Vagina (tissue), 2 donors: ENCODE measurements at regions not wholly inside any gene's neighbourhood (a gene's known extent, or its start where the extent isn't known, plus 50 kb on each side); places are given as distances from the start of the nearest gene placed in this dataset.

Experiments
- POLR2A ChIP-seq, 2 donors: fragments of 450-650 bp; IDR thresholded peaks; one replicate each; pipeline ENCODE4 v1.6.1; 2017; ENCODE audit warnings: antibody characterized with exemption in 2 of 2, mild to moderate bottlenecking in 2 of 2, moderate library complexity in 2 of 2
- TF ChIP-seq, protein P1 (sequence below), 3 experiments: fragments of 450-650 bp in 2 of 3; fragments of 200-600 bp in 1 of 3; sonication (generic) in 1 of 3; IDR thresholded peaks; one replicate each; pipeline ENCODE4 v1.5.1; 2017 to 2019; ENCODE audit warnings: antibody characterized with exemption in 3 of 3, mild to moderate bottlenecking in 2 of 3, moderate library complexity in 2 of 3

DNA sequence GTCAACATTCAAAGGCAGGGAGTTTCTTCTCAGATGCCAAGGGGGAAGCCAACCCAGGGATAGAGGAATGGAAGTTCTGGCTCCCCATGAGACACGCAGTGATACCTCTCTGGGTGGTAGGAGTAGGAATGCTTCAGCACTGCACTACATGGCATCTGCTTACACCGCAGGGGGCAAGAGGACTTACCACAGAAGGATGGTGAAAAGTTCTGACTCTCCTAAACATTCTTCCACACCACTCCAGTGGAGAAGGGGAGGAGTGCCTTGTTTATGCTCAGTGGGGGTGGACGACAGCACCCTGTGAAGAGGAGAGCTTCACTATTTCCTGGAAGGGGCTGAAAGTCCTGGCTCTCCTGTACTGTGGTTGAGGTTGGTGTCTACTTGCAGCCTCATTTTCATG lies 1011.3 kb upstream of the WWC1 start:
- TF ChIP-seq, protein P1, sequence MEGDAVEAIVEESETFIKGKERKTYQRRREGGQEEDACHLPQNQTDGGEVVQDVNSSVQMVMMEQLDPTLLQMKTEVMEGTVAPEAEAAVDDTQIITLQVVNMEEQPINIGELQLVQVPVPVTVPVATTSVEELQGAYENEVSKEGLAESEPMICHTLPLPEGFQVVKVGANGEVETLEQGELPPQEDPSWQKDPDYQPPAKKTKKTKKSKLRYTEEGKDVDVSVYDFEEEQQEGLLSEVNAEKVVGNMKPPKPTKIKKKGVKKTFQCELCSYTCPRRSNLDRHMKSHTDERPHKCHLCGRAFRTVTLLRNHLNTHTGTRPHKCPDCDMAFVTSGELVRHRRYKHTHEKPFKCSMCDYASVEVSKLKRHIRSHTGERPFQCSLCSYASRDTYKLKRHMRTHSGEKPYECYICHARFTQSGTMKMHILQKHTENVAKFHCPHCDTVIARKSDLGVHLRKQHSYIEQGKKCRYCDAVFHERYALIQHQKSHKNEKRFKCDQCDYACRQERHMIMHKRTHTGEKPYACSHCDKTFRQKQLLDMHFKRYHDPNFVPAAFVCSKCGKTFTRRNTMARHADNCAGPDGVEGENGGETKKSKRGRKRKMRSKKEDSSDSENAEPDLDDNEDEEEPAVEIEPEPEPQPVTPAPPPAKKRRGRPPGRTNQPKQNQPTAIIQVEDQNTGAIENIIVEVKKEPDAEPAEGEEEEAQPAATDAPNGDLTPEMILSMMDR (IDR thresholded peaks at IDR 0.05), result no peak
- no peak for TF ChIP-seq POLR2A (IDR thresholded peaks at IDR 0.05)
